Testis (tissue), 2 donors: ENCODE measurements at regions not wholly inside any gene's neighbourhood (a gene's known extent, or its start where the extent isn't known, plus 50 kb on each side); places are given as distances from the start of the nearest gene placed in this dataset.

ENCODE experiments used
- POLR2A ChIP-seq: fragments of 450-650 bp; IDR thresholded peaks from one replicate; pipeline ENCODE4 v1.6.1; 2017; ENCODE audit warnings: antibody characterized with exemption, mild to moderate bottlenecking, moderate library complexity
- TF ChIP-seq, protein P1 (sequence below), 3 experiments: fragments of 450-650 bp in 2 of 3; fragments of 200-600 bp in 1 of 3; sonication (generic) in 1 of 3; IDR thresholded peaks; one replicate each; pipeline ENCODE4 v1.5.1; 2016 to 2019; ENCODE audit warnings: antibody characterized with exemption in 3 of 3, mild to moderate bottlenecking in 2 of 3, moderate library complexity in 1 of 3

- TF ChIP-seq, protein P1, sequence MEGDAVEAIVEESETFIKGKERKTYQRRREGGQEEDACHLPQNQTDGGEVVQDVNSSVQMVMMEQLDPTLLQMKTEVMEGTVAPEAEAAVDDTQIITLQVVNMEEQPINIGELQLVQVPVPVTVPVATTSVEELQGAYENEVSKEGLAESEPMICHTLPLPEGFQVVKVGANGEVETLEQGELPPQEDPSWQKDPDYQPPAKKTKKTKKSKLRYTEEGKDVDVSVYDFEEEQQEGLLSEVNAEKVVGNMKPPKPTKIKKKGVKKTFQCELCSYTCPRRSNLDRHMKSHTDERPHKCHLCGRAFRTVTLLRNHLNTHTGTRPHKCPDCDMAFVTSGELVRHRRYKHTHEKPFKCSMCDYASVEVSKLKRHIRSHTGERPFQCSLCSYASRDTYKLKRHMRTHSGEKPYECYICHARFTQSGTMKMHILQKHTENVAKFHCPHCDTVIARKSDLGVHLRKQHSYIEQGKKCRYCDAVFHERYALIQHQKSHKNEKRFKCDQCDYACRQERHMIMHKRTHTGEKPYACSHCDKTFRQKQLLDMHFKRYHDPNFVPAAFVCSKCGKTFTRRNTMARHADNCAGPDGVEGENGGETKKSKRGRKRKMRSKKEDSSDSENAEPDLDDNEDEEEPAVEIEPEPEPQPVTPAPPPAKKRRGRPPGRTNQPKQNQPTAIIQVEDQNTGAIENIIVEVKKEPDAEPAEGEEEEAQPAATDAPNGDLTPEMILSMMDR (IDR thresholded peaks at IDR 0.05), result no peak
- TF ChIP-seq POLR2A, result no peak
Observed at GRCh38 chrX:13515211-13515930, 54.0 kb upstream of the EGFL6 start.
